GM12873 (cell line): ENCODE measurements at regions not wholly inside any gene's neighbourhood (a gene's known extent, or its start where the extent isn't known, plus 50 kb on each side); places are given as distances from the start of the nearest gene placed in this dataset.

ENCODE experiments used
- CTCF ChIP-seq: IDR thresholded peaks from 2 replicates; pipeline ENCODE4 v1.5.1; 2012; ENCODE audit warnings: low read depth, mild to moderate bottlenecking, moderate library complexity, low read length, control low read depth; ENCODE audit not compliant: insufficient read depth; ENCODE audit errors: missing control alignments

- no peak for TF ChIP-seq CTCF
Observed at GRCh38 chr13:106722620-106723019, 154.7 kb upstream of the ARGLU1 start.

GRCh38 chr13:106721599-106721998 lies 153.7 kb upstream of the ARGLU1 start:
- TF ChIP-seq CTCF, result no peak

GRCh38 chr13:106714271-106714982 lies 146.5 kb upstream of the ARGLU1 start:
- TF ChIP-seq CTCF, result no peak

GRCh38 chr13:106712381-106712780 lies 144.4 kb upstream of the ARGLU1 start:
- TF ChIP-seq CTCF, result no peak

GRCh38 chr13:106710266-106710665 lies 142.3 kb upstream of the ARGLU1 start:
- no peak for TF ChIP-seq CTCF

GRCh38 chr13:106709522-106709921 lies 141.6 kb upstream of the ARGLU1 start:
- TF ChIP-seq CTCF, result no peak

GRCh38 chr13:106702505-106702904 lies 134.6 kb upstream of the ARGLU1 start:
- no peak for TF ChIP-seq CTCF
